Inferior parietal cortex (tissue), 1 donor: ENCODE measurements at regions not wholly inside any gene's neighbourhood (a gene's known extent, or its start where the extent isn't known, plus 50 kb on each side); places are given as distances from the start of the nearest gene placed in this dataset.
"Not testable (repeated sequence)": the region's sequence is repeated elsewhere in the genome, so short reads cannot be mapped to it uniquely, and the experiment has no call there.

Experiments used
- DNase-seq: peaks from one replicate; pipeline ENCODE4 v3.0.0-alpha.2; 2016; ENCODE audit errors: extremely low spot score

DNA sequence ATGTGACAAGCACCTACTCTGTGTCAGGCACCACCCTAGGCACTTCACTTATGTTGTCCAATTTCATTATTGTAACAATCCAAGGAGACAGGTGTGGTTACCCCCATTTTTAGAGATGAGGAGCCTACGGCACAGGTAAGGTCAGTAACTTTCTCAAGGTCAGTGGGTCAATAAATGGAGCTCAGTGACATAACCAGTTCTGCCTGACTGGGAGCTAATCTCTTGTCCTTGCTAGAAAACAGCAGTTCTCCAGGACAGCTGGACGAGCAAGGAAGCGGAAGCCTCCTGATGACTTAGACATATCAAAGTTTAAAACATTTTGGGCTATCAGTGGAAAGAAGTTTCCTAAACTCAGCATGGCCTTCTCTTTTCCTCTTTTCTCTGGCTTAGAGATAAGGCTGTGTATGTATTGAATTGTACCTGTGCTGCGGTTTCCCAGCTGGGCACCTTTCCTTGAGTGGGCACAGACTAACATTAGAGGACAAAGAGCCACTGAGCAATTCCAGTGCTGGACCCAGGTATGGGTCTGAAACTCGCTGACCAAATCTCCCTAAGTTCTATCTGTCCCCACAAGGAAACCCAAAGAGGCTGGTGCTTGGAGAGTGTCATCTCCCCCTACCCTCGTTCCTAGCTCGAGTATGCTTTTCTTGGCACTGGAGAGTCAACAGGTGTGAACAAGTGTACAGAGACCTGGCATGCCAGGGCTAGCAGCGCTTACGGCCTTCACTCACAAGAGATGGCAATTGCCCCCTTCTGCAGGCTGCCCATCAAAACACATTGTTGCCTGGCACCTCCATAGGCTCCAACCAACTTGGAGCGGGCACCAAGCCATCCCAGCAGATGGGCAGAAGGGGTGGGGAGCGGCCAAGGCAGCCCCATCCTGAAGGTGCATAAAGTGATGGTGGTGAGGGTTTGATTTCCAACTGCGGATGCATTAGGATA lies 456.1 kb upstream of the PROX1 start:
- DNase-seq: no peak

DNA sequence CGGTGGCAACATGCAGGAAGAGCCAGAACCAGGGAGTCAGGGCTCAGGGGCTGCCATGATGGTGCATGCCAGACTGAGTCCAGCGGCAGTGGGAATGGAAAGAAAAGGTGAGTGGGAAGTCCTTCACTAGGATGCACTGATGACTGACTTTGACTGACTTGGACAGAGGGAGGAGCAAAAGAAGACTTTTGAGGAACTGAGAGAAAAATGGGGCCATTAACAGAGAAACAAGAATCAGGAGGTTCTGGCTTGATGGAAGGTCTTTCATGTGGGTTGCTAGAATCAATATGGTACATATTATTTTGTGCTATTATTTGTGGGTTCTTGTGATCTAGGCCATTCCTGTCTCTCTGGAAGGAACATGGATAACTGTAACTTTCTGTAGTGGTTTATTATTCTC lies 454.6 kb upstream of the PROX1 start:
- no peak for DNase-seq

DNA sequence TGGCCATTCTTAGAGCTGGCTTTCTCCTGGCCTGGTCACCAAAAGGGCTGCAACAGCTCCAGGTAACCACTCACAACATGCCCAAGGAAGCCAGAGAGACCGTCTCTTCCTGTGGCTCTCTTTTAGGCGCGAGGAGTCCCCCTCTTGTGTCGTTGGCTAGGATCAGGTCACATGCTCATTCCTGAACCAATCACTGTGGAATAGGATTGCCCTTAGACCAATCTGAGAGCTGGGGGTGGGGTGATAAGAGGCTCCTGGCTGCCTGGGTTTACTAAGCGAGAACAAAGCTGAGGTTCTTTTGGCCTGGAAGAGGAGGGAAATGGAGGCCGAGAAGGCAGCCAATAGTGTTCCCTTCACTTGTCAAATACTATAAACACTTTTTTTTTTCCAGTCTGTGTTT lies 452.1 kb upstream of the PROX1 start:
- DNase-seq: no peak

DNA sequence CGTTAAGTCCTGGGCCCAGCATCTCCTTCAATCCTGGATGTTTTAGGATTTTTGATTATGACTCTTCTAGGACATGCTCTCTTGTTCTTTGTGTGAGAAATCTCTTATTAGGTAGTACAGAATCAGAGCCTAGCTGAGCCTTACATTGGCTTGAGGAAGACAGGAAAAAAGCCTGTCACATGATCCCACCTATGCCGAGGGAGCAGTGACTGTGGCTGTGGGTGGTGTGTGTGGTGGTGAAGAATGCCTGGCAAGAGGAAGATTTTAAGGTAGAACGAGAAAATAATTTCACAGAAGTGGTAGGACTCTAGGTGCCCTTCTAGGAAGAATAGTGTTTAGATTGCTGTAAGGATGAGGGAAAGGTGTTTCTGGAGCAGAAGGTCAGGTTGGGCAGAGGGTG lies 449.5 kb upstream of the PROX1 start:
- no peak for DNase-seq

DNA sequence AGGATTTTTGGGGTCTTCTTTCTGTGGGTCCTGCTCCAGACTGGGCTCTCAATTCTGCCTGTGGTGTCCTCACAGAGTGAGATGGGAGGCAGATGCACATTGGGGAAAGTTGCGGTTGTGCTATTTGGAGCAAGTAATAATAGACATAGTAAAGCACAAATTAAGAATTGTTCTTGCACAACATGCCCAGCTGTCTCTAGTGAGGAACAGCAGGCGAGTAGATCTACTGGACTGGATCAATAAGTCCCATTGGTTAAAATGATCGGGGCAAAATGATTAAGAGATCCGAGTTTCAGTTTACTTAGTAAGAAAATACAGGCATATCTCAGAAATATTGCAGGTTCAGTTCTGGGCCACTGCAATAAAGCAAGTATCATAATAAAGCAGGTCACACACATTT lies 448.3 kb upstream of the PROX1 start:
- DNase-seq: no peak

DNA sequence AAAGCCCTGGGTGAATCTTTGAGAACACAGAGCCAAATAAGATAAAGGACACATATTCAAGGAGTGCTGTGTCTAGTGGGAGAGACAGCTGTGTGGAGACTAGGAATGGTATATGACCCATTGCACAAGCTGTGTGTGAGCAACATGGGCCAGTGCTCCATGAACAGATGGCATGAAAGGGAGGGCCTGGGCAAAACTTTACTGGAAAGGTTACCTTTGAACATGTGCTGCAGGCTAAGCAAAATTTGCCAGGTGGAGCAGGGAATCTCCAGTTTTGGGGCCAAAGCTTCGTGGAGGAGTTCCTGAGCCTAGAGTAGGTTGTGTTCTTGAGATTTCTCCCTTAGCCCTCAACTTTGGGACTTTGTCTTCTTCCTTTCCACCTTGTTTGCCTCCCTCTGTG lies 446.1 kb upstream of the PROX1 start:
- no peak for DNase-seq

DNA sequence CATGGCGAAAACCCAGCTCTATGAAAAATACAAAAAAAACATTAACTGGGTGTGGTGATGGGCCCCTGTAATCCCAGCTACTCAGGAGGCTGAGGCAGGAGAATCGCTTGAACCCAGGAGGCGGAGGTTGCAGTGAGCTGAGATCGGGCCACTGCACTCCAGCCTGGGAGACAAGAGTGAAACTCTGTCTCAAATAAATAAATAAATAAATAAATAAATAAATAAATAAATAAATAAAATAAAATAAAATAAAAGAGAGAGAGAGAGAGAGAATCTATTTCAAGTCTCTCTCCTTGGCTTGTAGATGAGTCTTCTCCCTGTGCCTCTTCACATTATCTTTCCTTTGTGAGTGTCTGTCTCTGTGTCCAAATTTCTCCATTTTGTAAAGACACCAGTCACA lies 442.6 kb upstream of the PROX1 start:
- DNase-seq: not testable (repeated sequence)

DNA sequence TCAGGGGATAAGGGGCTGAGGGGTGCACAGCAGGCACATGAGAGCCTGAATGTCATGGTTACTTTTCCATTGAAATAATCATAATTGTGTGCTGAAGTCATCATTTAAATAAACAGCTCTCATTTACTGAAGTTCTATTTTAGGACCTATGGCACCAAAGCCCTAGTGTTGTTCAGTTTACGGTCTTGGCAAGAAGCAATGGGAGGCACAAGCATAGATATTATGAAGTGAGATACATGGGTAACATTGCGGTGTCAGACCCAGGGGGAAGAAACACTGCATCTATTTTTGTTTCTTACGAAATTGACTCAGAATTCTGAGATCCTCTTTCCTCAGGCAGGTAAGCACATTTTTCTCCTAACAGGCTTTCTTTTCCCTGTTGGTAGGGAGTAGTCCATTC lies 437.8 kb upstream of the PROX1 start:
- DNase-seq: no peak

DNA sequence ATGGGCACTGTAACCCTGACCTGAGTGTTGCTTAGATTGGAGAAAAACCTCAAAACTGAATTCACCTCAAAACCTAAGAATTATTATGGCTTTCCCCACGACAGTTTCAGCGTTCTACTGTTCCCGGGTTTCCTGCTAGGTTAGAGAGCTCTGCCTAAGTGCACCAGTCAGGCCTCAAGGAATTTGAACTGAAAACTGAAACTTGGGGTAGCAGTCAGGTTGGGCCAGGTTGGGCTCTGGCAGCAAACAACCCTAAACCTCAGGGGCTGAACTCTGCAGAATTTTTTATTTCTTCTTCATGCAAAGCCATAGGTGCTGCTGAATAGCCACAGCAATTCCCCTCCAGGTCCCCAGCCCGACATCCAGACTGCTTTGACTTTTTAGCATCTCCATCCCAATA lies 437.0 kb upstream of the PROX1 start:
- no peak for DNase-seq

DNA sequence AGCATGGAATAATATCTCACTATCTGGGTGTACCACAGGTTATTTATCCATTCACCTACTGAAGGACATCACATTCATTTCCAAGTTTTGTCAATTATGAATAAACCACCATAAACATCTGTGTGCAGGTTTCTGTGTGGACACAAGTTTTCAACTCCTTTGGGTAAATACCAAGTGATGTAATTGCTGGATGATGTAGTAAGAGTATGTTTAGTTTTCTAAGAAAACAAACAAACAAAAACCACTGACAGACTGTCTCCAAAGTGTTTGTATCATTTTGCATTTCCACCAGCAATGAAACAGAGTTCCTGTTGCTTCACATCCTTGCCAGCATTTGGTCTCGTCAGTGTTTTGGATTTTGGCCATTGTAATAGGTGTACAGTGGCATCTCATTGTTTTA lies 435.7 kb upstream of the PROX1 start:
- DNase-seq: no peak

DNA sequence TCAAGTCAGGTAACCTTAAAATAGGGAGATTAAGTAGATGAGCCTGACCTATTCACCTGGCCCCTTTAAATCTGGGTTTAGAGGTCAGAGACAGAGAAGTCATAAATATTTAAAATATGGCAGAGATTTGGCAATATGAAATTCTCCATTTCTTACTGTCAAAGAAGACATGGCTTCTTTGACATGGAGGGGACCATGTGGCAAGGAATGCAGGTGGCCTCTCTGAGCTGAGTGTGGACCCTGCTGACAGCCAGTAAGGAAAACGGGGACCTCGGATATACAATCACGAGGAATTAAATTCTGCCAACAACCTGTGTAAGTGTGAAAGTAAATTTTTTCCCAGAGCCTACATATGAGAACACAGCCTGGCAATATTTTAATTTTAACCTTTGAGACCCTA lies 427.5 kb upstream of the PROX1 start:
- no peak for DNase-seq

DNA sequence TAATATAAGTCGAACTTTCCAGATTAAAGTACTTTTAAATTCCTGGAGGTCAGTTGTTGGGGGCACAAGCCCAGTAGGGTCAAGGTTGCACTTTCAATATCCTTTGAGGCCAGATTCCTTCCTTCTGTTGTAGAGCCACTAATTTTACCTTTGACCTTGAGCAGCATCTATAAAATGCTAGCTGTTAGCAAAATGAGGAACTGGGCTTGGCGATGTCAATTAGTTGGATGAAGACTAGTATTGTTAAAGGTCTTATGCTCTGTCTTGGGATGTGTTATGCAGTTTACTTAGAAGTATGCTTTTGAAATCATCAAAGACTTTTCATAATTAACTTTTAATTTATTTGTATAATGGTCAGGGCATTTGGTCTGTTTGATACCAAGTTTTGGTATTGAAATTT lies 425.9 kb upstream of the PROX1 start:
- no peak for DNase-seq

DNA sequence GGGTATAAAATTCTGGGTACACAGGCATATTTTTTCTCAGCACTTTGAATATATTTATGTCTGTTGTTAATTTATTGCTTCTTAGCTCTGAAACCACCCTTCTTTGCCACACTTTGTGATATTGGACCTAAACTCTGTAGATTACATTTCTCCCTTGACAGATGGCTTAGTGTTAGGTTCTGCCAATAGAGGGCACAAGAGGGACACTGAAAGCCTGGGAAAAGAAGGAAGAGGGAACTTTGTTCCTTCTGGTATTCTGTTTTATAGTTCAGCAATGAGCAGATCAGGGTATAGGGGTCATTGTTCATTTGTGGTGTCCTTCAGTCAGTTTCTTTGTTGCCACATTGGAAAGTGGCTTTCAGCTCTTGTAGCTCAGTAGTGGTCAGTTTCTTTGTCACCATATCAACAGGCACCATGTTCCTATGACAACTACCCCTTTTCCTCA lies 423.5 kb upstream of the PROX1 start:
- DNase-seq: no peak

DNA sequence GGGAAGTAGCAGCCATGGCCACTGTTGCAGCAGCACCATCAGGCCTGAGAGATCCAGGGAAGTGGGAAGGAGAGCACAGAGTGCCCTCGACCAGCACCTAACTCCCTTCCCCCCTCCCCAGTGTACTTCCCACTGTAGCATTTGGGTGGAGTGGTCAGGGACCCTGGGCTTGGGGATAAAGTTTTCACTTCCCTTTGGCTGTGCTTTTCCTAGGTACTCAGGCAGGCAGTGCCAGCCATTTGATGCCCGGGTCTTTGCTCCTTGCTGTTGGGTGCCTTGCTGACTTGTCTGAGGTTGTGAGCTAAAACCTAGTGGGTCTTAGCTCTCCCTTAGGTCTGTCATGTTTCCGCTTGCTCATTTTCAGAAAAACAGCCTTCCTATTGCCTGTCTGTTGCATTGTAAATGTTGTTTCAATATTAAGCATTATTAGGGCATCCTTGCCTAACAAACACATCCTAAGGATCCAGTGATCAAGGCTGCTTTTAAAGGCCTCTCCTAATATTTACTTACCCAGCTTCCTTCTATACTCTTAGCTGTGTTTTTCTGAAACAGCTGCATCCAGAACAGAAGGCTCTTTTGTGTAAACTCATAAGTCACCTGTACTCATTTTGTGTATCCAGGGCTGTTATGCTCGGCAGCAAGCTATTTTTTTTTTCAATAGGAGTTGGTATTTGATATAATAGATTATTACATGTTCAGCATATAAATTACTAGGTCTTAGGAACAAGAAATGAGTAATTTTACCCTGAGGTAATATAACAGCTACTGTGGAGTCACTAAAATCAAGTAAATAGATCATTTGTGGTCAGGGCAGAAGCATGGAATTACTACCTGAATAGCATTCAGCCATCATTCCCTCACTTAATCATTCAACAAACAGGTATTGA lies 418.6 kb upstream of the PROX1 start:
- DNase-seq: no peak

DNA sequence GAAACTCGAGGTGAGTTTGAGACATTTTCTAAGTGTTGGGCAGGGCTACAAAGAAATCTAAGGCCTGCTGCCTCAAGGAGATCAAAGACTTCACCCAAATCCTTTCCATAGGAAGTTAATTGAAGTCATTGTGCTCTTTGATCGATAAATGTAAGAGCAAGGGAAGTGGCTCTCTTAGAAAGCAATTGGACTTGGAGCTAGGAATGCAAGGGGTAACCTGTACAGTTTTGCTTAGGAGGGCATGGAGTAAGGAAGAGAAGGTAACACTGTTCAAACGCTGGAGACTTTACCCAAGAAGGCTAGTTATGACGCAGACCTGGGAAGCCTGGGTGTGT lies 418.0 kb upstream of the PROX1 start:
- no peak for DNase-seq

DNA sequence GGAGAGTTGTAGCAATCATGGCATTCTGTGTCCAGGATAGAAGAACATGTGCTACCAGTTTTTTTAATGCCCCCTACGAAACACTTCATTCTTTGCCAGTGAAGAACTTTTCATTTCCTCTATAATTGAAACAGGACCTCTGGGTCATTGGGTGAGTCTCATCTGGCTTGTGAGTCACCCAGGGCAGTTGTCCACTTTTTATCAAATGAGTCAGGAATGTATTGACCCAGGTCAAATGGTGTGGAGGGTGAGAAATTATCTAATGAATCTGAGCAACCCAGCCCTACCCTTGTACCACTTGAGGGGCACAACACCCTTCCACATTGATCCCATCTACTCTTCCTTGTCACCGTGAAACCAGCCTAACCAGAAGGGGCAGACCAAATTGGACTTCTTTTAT lies 417.3 kb upstream of the PROX1 start:
- no peak for DNase-seq

DNA sequence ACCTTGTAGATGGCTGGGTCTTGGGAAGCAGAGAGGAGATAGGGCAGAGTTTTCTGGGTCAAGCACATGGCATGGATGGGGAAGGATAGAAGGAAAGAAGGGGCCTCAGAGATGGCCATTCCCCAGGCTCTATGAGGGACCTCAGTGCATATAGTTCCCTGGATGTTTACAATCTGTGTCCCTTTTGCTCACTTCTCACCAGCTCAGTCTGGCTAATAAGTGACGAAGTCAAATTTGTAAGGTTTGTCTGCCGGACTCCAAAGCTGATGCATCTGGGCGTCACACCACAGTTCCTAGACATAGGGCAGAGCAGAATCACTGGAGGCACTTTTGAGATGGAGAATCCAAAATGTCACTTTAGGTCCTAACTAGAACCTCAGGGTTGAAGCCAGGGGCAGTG lies 416.4 kb upstream of the PROX1 start:
- DNase-seq: no peak

DNA sequence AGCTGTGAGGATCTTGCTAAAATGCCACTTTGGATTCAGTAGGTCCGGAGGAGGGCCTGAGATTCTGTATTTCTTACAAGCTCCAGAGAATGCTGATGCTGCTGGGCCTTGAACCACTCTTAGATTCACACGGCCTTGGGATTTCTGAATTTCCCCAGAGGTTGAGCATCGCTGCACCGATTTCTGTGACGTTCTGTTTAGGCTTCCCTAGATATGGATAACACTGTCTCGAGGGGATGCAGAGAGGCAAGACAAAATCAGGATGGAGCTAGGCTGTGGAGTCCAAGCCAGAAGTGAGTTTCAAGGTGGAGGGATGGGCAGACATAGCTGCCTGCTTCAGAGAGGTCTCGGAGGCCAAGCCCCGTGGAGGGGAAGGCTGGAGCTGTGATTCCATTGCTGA lies 415.9 kb upstream of the PROX1 start:
- no peak for DNase-seq

DNA sequence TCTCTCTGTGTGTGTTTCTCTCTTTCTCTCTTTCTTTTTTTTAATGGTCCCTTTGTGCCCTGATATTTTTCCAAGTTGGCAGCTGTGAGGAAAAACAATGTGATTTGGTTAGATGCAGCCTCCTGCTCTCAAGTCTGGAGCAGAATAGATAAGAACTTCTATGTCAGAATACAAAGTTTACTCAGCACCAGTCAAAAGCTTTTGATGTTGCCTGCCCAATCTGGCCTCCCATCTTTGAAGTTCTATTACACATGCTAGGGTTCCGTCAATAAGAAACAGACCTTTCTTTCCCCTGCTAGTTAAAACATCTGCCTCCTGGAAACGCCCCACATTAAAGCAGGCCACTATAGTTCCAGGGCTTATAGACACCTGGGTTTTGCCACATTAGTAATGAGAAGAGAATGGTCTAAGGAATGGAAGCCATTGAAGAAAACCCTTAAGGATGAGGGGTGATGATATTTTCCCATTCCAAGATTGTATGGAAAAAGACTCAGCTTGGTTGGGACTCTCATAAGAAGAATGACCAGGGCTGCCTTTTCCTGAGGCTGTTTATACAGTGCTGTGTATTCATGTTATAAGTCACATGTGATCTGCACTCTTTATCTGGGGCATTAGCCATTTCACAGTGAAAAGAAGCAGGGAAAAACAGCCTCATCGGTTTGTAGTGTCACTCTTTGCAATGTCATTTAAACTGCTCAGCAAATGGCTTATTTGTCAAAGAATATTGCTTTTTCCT lies 414.7 kb upstream of the PROX1 start:
- no peak for DNase-seq

DNA sequence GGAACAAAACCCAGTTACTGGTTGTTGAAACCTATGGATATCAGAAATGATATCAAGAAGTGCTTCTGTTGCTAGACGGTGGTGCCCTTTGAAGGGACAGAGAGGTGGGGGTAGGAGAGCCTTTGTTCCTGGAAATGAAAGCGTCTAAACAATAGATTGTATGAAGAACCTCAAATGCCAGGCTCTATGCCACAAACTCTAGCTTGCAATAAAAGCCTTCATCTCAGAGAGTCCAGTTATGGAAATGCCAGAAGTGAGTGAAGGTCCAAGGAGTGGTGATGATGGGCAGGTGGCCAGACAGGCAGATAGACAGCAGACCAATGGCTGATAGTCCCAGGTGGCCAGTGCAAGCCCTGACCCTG lies 414.1 kb upstream of the PROX1 start:
- no peak for DNase-seq

DNA sequence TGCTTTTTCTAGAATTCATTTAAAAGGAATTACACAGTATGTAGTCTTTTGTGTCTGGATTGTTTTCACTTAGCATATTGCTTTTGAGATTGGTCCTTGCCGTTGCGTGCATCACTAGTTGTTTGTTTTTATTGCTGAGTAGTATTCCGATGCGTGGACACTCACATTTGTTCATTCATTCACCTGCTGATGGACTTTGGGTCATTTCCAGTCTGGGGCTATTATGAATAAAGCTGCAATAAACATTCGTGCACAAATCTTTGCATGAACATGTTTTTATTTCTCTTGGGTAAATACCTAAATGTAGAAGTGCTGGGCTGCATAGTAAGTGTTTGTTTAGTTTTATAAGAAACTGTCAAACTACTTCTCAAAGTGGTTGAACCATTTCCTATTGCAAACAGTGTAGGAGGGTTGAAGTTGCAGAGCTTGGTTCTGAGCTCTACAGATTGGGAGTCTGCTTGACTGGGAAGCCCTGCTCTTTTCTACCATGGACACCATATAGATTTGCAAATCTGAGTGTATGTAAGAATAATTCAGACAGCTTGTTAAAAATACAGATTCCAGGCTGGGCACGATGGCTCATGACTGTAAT lies 404.7 kb upstream of the PROX1 start:
- no peak for DNase-seq

DNA sequence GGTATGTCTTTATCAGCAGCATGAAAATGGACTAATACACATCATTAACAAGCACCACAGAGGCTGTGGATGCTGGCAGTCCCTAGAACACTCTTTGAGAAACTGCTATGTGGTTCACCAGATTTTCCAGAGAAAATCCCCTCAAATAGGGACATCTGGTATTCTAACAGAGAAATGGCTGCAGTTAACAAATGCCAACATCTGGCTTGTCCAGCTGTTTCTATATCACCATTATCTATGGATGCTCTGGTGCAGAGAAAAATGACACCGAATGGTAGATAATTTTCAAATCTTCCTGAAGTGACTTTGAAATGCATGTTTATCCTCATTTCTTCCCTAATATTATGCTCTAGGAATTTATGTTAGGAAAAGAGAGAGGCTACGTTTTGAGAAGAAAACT lies 403.5 kb upstream of the PROX1 start:
- no peak for DNase-seq
